ENCODE measurements at regions not wholly inside any gene's neighbourhood (a gene's known extent, or its start where the extent isn't known, plus 50 kb on each side); places are given as distances from the start of the nearest gene placed in this dataset.

DNA sequence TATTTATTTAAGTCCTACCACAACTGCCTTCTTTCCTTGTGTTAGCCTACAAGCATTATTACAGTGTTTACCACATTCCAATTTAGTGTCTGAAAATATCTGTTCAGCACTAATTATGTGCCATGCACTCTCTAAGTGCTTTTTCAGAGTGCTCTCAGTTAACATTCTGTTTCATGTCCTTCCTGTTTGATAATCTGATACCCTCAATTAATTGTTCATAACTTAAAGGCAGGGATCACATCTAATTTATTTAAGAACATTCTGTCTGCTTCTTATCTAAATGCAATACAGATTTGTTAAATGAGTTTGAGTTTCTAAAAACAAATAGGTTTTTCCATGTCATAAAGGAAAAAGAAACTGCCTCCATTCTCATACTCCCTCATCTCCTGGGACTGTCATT is 649.6 kb upstream of the ATXN8OS start:
- no peak overlapping the region for H3K4me3 ChIP-seq
- DNase-seq (ENCODE audit: low read depth in 1 of 2, low spot score in 1 of 2) (no peak), ATAC-seq (no peak), FAIRE-seq (no peak)
- ChIA-PET CTCF (no interaction called here), POLR2A (no interaction called here)
- TF ChIP-seq FOSL2 (IDR thresholded peaks at IDR 0.05) (no peak), FOSL2 (CRISPR knock-in tag; IDR thresholded peaks at IDR 0.05) (no peak), GATA3 (IDR thresholded peaks at IDR 0.05; ENCODE audit: borderline replicate concordance) (no peak), KDM1A (IDR thresholded peaks at IDR 0.05; ENCODE audit: low read depth) (no peak), POLR2AphosphoS2 (conservative IDR thresholded peaks at IDR 0.05; ENCODE audit: low read length) (no peak), MAZ (IDR thresholded peaks at IDR 0.05; ENCODE audit: borderline replicate concordance, low read depth, low read length) (no peak), MYC (IDR thresholded peaks at IDR 0.05; ENCODE audit: borderline replicate concordance, low read length) (no peak), RARB (CRISPR knock-in tag; IDR thresholded peaks at IDR 0.05) (no peak), HOXB13 (CRISPR knock-in tag; IDR thresholded peaks at IDR 0.05; ENCODE audit: low read depth) (no peak), MAX (IDR thresholded peaks at IDR 0.05) (no peak)
- no peak overlapping the region for H3K4me2 ChIP-seq
- H3K9me3 ChIP-seq = no peaks in the 10 kb centered on the region
- no peak overlapping the region for H3K27ac ChIP-seq
- no peaks in the 10 kb centered on the region for H3K4me1 ChIP-seq

DNA sequence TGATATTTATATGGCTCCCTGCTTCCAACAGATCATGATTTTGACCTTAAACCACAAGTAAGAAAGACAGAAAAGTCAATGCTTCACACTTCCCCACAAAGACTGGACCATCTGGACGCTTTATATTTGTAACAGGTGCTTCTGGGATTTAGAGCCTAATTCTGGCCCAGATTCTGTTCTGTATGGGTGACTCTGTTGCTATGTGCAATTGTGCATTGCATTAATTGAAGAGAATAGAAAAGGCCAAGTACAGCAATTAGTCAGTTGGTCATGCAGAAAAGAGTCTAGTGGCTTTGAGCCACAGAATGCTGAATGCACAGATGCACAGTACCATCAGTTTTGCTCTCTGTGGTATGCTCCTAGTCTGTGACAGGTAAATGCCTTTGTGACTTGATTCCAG is 657.4 kb upstream of the ATXN8OS start:
- TF ChIP-seq, protein P1, sequence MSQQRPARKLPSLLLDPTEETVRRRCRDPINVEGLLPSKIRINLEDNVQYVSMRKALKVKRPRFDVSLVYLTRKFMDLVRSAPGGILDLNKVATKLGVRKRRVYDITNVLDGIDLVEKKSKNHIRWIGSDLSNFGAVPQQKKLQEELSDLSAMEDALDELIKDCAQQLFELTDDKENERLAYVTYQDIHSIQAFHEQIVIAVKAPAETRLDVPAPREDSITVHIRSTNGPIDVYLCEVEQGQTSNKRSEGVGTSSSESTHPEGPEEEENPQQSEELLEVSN (IDR thresholded peaks at IDR 0.05; ENCODE audit: borderline replicate concordance, low read depth) = no peak
- TF ChIP-seq HEYL (CRISPR knock-in tag; IDR thresholded peaks at IDR 0.05) (no peak), CHD2 (IDR thresholded peaks at IDR 0.05; ENCODE audit: low read length, partially characterized antibody) (no peak), JUN (IDR thresholded peaks at IDR 0.05) (no peak), HOXB13 (CRISPR knock-in tag; IDR thresholded peaks at IDR 0.05; ENCODE audit: low read depth) (no peak), HOXB5 (CRISPR knock-in tag; IDR thresholded peaks at IDR 0.05) (no peak), MYC (IDR thresholded peaks at IDR 0.05; ENCODE audit: borderline replicate concordance, low read length) (no peak), ZFP36 (IDR thresholded peaks at IDR 0.05; ENCODE audit: borderline replicate concordance, partially characterized antibody) (no peak)
- TF ChIP-seq, protein P2, sequence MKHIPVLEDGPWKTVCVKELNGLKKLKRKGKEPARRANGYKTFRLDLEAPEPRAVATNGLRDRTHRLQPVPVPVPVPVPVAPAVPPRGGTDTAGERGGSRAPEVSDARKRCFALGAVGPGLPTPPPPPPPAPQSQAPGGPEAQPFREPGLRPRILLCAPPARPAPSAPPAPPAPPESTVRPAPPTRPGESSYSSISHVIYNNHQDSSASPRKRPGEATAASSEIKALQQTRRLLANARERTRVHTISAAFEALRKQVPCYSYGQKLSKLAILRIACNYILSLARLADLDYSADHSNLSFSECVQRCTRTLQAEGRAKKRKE (CRISPR knock-in tag; IDR thresholded peaks at IDR 0.05; ENCODE audit: low read depth) = no peak
- H3K27ac ChIP-seq = no peak overlapping the region
- no peak overlapping the region for H3K4me3 ChIP-seq
- 8% methylated on average over 1 of the region's 1 CpG for WGBS (ENCODE audit: missing lambda C conversion rate)
- no peak for FAIRE-seq
- DNase-seq (ENCODE audit: low read depth in 1 of 2, low spot score in 1 of 2) = no peak
- ChIA-PET POLR2A (no interaction called here), CTCF (no interaction called here)
- H3K4me2 ChIP-seq = no peak overlapping the region
- no peak for ATAC-seq
- no peaks in the 10 kb centered on the region for H3K9me3 ChIP-seq
- no peaks in the 10 kb centered on the region for H3K4me1 ChIP-seq

- Histone ChIP-seq H3K9me3 (no peaks in the 10 kb centered on the region), H3K27ac (no peak overlapping the region), H3K4me3 (no peak overlapping the region), H3K4me1 (no peaks in the 10 kb centered on the region), H3K4me2 (no peak overlapping the region)
- FAIRE-seq = no peak
- TF ChIP-seq RCOR1 (IDR thresholded peaks at IDR 0.05; ENCODE audit: low read depth, low read length) (no peak), SREBF2 (IDR thresholded peaks at IDR 0.05) (no peak), TP53 (CRISPR knock-in tag; IDR thresholded peaks at IDR 0.05) (no peak), EHF (CRISPR knock-in tag; IDR thresholded peaks at IDR 0.05) (no peak), BCL3 (IDR thresholded peaks at IDR 0.05) (no peak), HMGXB4 (CRISPR knock-in tag; IDR thresholded peaks at IDR 0.05; ENCODE audit: borderline replicate concordance) (no peak), HEYL (CRISPR knock-in tag; IDR thresholded peaks at IDR 0.05) (no peak), MAZ (IDR thresholded peaks at IDR 0.05; ENCODE audit: borderline replicate concordance, low read depth, low read length) (no peak), HES2 (IDR thresholded peaks at IDR 0.05) (no peak), KDM1A (IDR thresholded peaks at IDR 0.05; ENCODE audit: low read depth) (no peak), MAX (IDR thresholded peaks at IDR 0.05) (no peak), HOXA7 (CRISPR knock-in tag; IDR thresholded peaks at IDR 0.05) (no peak), FOSB (CRISPR knock-in tag; IDR thresholded peaks at IDR 0.05) (no peak), JUN (IDR thresholded peaks at IDR 0.05) (no peak), JUNB (IDR thresholded peaks at IDR 0.05) (no peak), CHD4 (IDR thresholded peaks at IDR 0.05; ENCODE audit: borderline replicate concordance) (no peak), RARB (CRISPR knock-in tag; IDR thresholded peaks at IDR 0.05) (no peak)
- TF ChIP-seq, protein P2 (CRISPR knock-in tag; IDR thresholded peaks at IDR 0.05; ENCODE audit: low read depth) = no peak
- TF ChIP-seq, protein P1 (IDR thresholded peaks at IDR 0.05; ENCODE audit: borderline replicate concordance, low read depth) = no peak
- ATAC-seq = no peak
- ChIA-PET POLR2A (no interaction called here), CTCF (no interaction called here)
- no peak for DNase-seq (ENCODE audit: low read depth in 1 of 2, low spot score in 1 of 2)
These were observed 682.4 kb upstream of the ATXN8OS start for GRCh38 chr13:69425235-69425634.
